HCT116 (cell line): ENCODE measurements at regions not wholly inside any gene's neighbourhood (a gene's known extent, or its start where the extent isn't known, plus 50 kb on each side); places are given as distances from the start of the nearest gene placed in this dataset.

Source experiments
- ATAC-seq: fragments of 200-7000 bp; cut with Tn5 transposase; 2 replicates; pipeline ENCODE4 v1.9.1; 2020; ENCODE audit warnings: mild to moderate bottlenecking, moderate library complexity
- BruUV-seq: library from RNA; stranded (reverse); fragments of 400-500 nt; replicated peaks from 2 replicates; lab custom pipeline; 2021; lab: Mats Ljungman, UMichigan
- CTCF ChIA-PET: fragments of 300-600 bp; sonication (Branson Sonifier 250); formaldehyde crosslinking; loops from one replicate; lab custom pipeline; 2021; ENCODE audit warnings: antibody characterized with exemption; lab: Charles Lee
- POLR2A ChIA-PET: fragments of 300-600, 350-600 bp; sonication (Branson Sonifier 250); formaldehyde crosslinking; loops from one replicate; lab custom pipeline; 2021; ENCODE audit warnings: antibody characterized with exemption; lab: Charles Lee
- RAD21 ChIA-PET, 2 experiments: fragments of 300-600 bp; sonication (Branson Sonifier 250); formaldehyde crosslinking; loops; one replicate each; lab custom pipeline; 2023; ENCODE audit warnings: low total read pairs in 2 of 2; ENCODE audit not compliant: uncharacterized antibody in 2 of 2, unreplicated experiment in 2 of 2, low non-redundant PET in 1 of 2; lab: Charles Lee
- DNase-seq: peaks from one replicate; pipeline ENCODE4 v3.0.0-alpha.2; 2010; ENCODE audit warnings: low read depth, low spot score
- H2AFZ ChIP-seq: fragments of 200-600 bp; shearing (Covaris generic), sonication (generic); 2 replicates; pipeline ENCODE4 v1.6.1; 2017; ENCODE audit warnings: low read depth, mixed run types, mixed read lengths, antibody characterized with exemption, low read length; ENCODE audit not compliant: poor library complexity, severe bottlenecking
- H3K27ac ChIP-seq: 2 replicates; pipeline ENCODE4 v1.5.1; 2012; ENCODE audit warnings: low read depth, low read length
- H3K27me3 ChIP-seq: fragments of 200-600 bp; sonication (generic); 2 replicates; pipeline ENCODE4 v1.6.1; 2016; ENCODE audit warnings: mixed run types, low read length, mixed read lengths; ENCODE audit not compliant: insufficient read depth
- H3K36me3 ChIP-seq, 2 experiments: fragments of 200-500 bp in 1 of 2; fragments of 200-600 bp in 1 of 2; sonication (Bioruptor generic) in 1 of 2; sonication (generic) in 1 of 2; 2 replicates each; pipeline versions ENCODE4 v1.5.1 to v1.6.1; 2014 to 2016; ENCODE audit warnings: low read length in 2 of 2, inconsistent platforms in 1 of 2, mixed read lengths in 1 of 2, mixed run types in 1 of 2; ENCODE audit not compliant: insufficient read depth in 2 of 2, control insufficient read depth in 1 of 2
- H3K4me1 ChIP-seq, 2 experiments: fragments of 200-600 bp in 1 of 2; sonication (generic) in 1 of 2; 2 replicates each; pipeline versions ENCODE4 v1.5.1 to v1.6.1; 2012 to 2017; ENCODE audit warnings: low read length in 2 of 2, inconsistent platforms in 1 of 2, mild to moderate bottlenecking in 1 of 2, mixed read lengths in 1 of 2, mixed run types in 1 of 2, moderate library complexity in 1 of 2; ENCODE audit not compliant: insufficient read depth in 2 of 2, control insufficient read depth in 1 of 2
- H3K4me2 ChIP-seq: fragments of 200-600 bp; sonication (generic); 2 replicates; pipeline ENCODE4 v1.6.1; 2017; ENCODE audit warnings: mixed run types, low read length, mixed read lengths
- H3K4me3 ChIP-seq, 2 experiments: fragments of 200-600 bp in 1 of 2; sonication (generic) in 1 of 2; replicated peaks in 1 of 2; 2 replicates each; pipeline ENCODE4 v1.5.1; 2011 to 2016; ENCODE audit warnings: low read length in 2 of 2, control low read depth in 1 of 2, low read depth in 1 of 2, mild to moderate bottlenecking in 1 of 2, mixed read lengths in 1 of 2, mixed run types in 1 of 2
- H3K79me2 ChIP-seq: fragments of 200-600 bp; sonication (generic); 2 replicates; pipeline ENCODE4 v1.6.1; 2017; ENCODE audit warnings: mild to moderate bottlenecking, mixed run types, low read length, moderate library complexity, mixed read lengths; ENCODE audit not compliant: insufficient read depth
- H3K9ac ChIP-seq: fragments of 200-600 bp; sonication (generic); 2 replicates; pipeline ENCODE4 v1.6.1; 2016; ENCODE audit warnings: low read length, mixed read lengths
- H3K9me2 ChIP-seq: fragments of 200-600 bp; sonication (generic), shearing (Covaris generic); 2 replicates; pipeline ENCODE4 v1.6.1; 2017; ENCODE audit warnings: mixed run types, mild to moderate bottlenecking, moderate library complexity; ENCODE audit not compliant: insufficient read depth
- H3K9me3 ChIP-seq, 2 experiments: fragments of 200-500 bp in 1 of 2; fragments of 200-600 bp in 1 of 2; sonication (Bioruptor generic) in 1 of 2; sonication (generic) in 1 of 2; 2 replicates each; pipeline ENCODE4 v1.6.1; 2014 to 2017; ENCODE audit warnings: low read length in 2 of 2, mixed read lengths in 2 of 2, inconsistent platforms in 1 of 2, low read depth in 1 of 2, mild to moderate bottlenecking in 1 of 2, mixed run types in 1 of 2, moderate library complexity in 1 of 2; ENCODE audit not compliant: control insufficient read depth in 1 of 2, insufficient read depth in 1 of 2
- H4K20me1 ChIP-seq: fragments of 200-600 bp; sonication (generic), shearing (Covaris generic); 2 replicates; pipeline ENCODE4 v1.6.1; 2017; ENCODE audit warnings: mixed run types, mild to moderate bottlenecking, moderate library complexity; ENCODE audit not compliant: insufficient read depth
- CBX3 ChIP-seq: IDR thresholded peaks from 2 replicates; pipeline ENCODE4 v1.6.1; 2012; ENCODE audit warnings: low read depth
- CTCF ChIP-seq, 3 experiments: fragments of 200-600 bp in 1 of 3; sonication (generic) in 1 of 3; IDR thresholded peaks in 2 of 3; conservative IDR thresholded peaks in 1 of 3; 2 replicates each; pipeline ENCODE4 v1.5.1; 2012 to 2017; ENCODE audit warnings: low read depth in 2 of 3, low read length in 2 of 3, antibody characterized with exemption in 1 of 3, borderline replicate concordance in 1 of 3, control low read depth in 1 of 3, mild to moderate bottlenecking in 1 of 3, mixed read lengths in 1 of 3, mixed run types in 1 of 3, moderate library complexity in 1 of 3; ENCODE audit not compliant: insufficient read depth in 1 of 3
- EZH2 ChIP-seq: fragments of 200-600 bp; sonication (generic); IDR thresholded peaks from 2 replicates; pipeline ENCODE4 v1.6.1; 2017; ENCODE audit warnings: antibody characterized with exemption, mixed run types
- JUND ChIP-seq: IDR thresholded peaks from 2 replicates; pipeline ENCODE4 v1.6.1; 2012
- MAX ChIP-seq: IDR thresholded peaks from 2 replicates; pipeline ENCODE4 v1.6.1; 2012
- RAD21 ChIP-seq: IDR thresholded peaks from 2 replicates; pipeline ENCODE4 v1.6.1; 2012; ENCODE audit warnings: low read depth, mild to moderate bottlenecking
- REST ChIP-seq: IDR thresholded peaks from 2 replicates; pipeline ENCODE4 v1.6.1; 2012; ENCODE audit warnings: low read depth
- ZFX ChIP-seq: fragments of 450-650 bp; IDR thresholded peaks from 2 replicates; pipeline ENCODE4 v1.6.1; 2017
- intact Hi-C: fragments of 100-400 bp; cut with micrococcal nuclease; formaldehyde crosslinking; loops from 2 replicates; pipeline ENCODE4 v1.10.0; 2022

- CTCF ChIA-PET, result no interaction called here
- no peaks in the 10 kb centered on the region for H3K79me2 ChIP-seq
- H2AFZ ChIP-seq, result no peak overlapping the region
- no TSS peak for BruUV-seq
- ATAC-seq, result no peak
- intact Hi-C loops, result no loop called here
- no peak overlapping the region for H3K27ac ChIP-seq
- RAD21 ChIA-PET, result no interaction called here
- POLR2A ChIA-PET, result no interaction called here
- H3K36me3 ChIP-seq, result no peaks in the 10 kb centered on the region
- TF ChIP-seq ZFX (no peak), JUND (no peak), RAD21 (no peak), CTCF (IDR thresholded peaks at IDR 0.05 in 2 of 3, conservative IDR thresholded peaks at IDR 0.05 in 1 of 3; ENCODE audit: borderline replicate concordance in 1 of 3, insufficient read depth in 1 of 3, low read depth in 2 of 3, low read length in 2 of 3) (no peak), REST (no peak), MAX (no peak), CBX3 (no peak), EZH2 (no peak)
- TF ChIP-seq, all 23 proteins: peak for 0
- H3K27me3 ChIP-seq, result no peaks in the 10 kb centered on the region
- H3K4me1 ChIP-seq, result no peaks in the 10 kb centered on the region
- H3K4me3 ChIP-seq, result no peak overlapping the region
- DNase-seq, result no peak
- no peak overlapping the region for H3K4me2 ChIP-seq
- H4K20me1 ChIP-seq, result no peaks in the 10 kb centered on the region
- H3K9me2 ChIP-seq, result no peaks in the 10 kb centered on the region
- peaks cover 0 to 11% of the 10 kb centered on the region in 2 experiments; a peak in 2 of 4 replicates for H3K9me3 ChIP-seq
- H3K9ac ChIP-seq, result no peak overlapping the region
Observed at GRCh38 chr11:80626721-80627120, 1185.9 kb upstream of the TENM4 start.
